Liver (tissue), 3 donors: ENCODE measurements at regions not wholly inside any gene's neighbourhood (a gene's known extent, or its start where the extent isn't known, plus 50 kb on each side); places are given as distances from the start of the nearest gene placed in this dataset.

Experiments used
- EGR1 ChIP-seq, 2 donors: IDR thresholded peaks; 2 replicates each; pipeline ENCODE4 v1.6.1; 2016 to 2018; ENCODE audit warnings: antibody characterized with exemption in 2 of 2, low read depth in 2 of 2
- TF ChIP-seq, protein P1 (sequence below): fragments of 150-350 bp; IDR thresholded peaks from 2 replicates; pipeline ENCODE4 v1.5.1; 2017; ENCODE audit warnings: improper control_type of control experiment, low read depth, low read length; ENCODE audit not compliant: missing input control
- donor health status: healthy.
- donor health status: healthy.

- TF ChIP-seq EGR1 (IDR thresholded peaks at IDR 0.05; ENCODE audit: low read depth in 2 of 2) = no peak
- TF ChIP-seq, protein P1, sequence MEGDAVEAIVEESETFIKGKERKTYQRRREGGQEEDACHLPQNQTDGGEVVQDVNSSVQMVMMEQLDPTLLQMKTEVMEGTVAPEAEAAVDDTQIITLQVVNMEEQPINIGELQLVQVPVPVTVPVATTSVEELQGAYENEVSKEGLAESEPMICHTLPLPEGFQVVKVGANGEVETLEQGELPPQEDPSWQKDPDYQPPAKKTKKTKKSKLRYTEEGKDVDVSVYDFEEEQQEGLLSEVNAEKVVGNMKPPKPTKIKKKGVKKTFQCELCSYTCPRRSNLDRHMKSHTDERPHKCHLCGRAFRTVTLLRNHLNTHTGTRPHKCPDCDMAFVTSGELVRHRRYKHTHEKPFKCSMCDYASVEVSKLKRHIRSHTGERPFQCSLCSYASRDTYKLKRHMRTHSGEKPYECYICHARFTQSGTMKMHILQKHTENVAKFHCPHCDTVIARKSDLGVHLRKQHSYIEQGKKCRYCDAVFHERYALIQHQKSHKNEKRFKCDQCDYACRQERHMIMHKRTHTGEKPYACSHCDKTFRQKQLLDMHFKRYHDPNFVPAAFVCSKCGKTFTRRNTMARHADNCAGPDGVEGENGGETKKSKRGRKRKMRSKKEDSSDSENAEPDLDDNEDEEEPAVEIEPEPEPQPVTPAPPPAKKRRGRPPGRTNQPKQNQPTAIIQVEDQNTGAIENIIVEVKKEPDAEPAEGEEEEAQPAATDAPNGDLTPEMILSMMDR = no peak
These were observed 167.2 kb upstream of the SLIT2 start for GRCh38 chr4:20084488-20084887.
